K562 (cell line): ENCODE measurements at regions not wholly inside any gene's neighbourhood (a gene's known extent, or its start where the extent isn't known, plus 50 kb on each side); places are given as distances from the start of the nearest gene placed in this dataset.

ENCODE experiments used
- ATAC-seq: fragments of 200-7000 bp; cut with Tn5 transposase; 3 replicates; pipeline ENCODE4 v1.9.1; 2020; ENCODE audit warnings: moderate library complexity
- BruUV-seq: library from RNA; stranded (reverse); fragments of 400-500 nt; replicated peaks from 2 replicates; lab custom pipeline; 2021; lab: Mats Ljungman, UMichigan
- CTCF ChIA-PET: fragments of 300-600 bp; formaldehyde crosslinking; extraction: SDS; loops from one replicate; lab custom pipeline; 2021; ENCODE audit warnings: low intra/inter-chr PET ratio; lab: Yijun Ruan, JAX
- POLR2A ChIA-PET: fragments of 300-600, 350-650 bp; sonication (Branson Sonifier 250); formaldehyde crosslinking; extraction: SDS; loops from one replicate; lab custom pipeline; 2021; ENCODE audit warnings: antibody characterized with exemption, inconsistent platforms; lab: Yijun Ruan, JAX
- DNase-seq, 4 experiments: peaks; one replicate each; pipeline versions ENCODE4 v3.0.0 to v3.0.0-alpha.2; 2011 to 2018; ENCODE audit warnings: low spot score in 3 of 4, mixed read lengths in 3 of 4; ENCODE audit errors: extremely low read depth in 1 of 4
- FAIRE-seq: peaks from 2 replicates; lab custom pipeline; 2011; peaks lifted over from hg19 to GRCh38; lab: Jason Lieb, UNC
- H2AFZ ChIP-seq: 2 replicates; pipeline ENCODE4 v1.6.0; 2011; ENCODE audit warnings: low read depth, low read length, control low read depth, inconsistent platforms
- H3K27ac ChIP-seq: fragments of 200-600 bp; 3 replicates; pipeline ENCODE4 v1.8.0; 2011; ENCODE audit warnings: low read depth, mild to moderate bottlenecking, control low read depth, inconsistent platforms, low read length, moderate library complexity, mixed read lengths; ENCODE audit errors: extremely low read depth
- H3K27me3 ChIP-seq, 2 experiments: fragments of 300-600 bp in 1 of 2; 2 replicates in 1 of 2; 3 replicates in 1 of 2; pipeline versions ENCODE4 v1.6.0 to v1.8.0; 2011; ENCODE audit warnings: inconsistent platforms in 2 of 2, low read length in 2 of 2, mild to moderate bottlenecking in 1 of 2, mixed read lengths in 1 of 2, moderate library complexity in 1 of 2; ENCODE audit not compliant: control insufficient read depth in 2 of 2, insufficient read depth in 2 of 2
- H3K36me3 ChIP-seq: fragments of 300-600 bp; 3 replicates; pipeline ENCODE4 v1.8.0; 2011; ENCODE audit warnings: mild to moderate bottlenecking, low read length, inconsistent platforms; ENCODE audit not compliant: control insufficient read depth, insufficient read depth
- H3K4me1 ChIP-seq, 2 experiments: fragments of 200-600 bp in 1 of 2; replicated peaks in 1 of 2; 2 replicates in 1 of 2; 3 replicates in 1 of 2; pipeline versions ENCODE4 v1.5.1 to v1.8.0; 2011; ENCODE audit warnings: inconsistent platforms in 2 of 2, low read length in 2 of 2, mild to moderate bottlenecking in 1 of 2, mixed read lengths in 1 of 2, moderate library complexity in 1 of 2; ENCODE audit not compliant: control insufficient read depth in 2 of 2, insufficient read depth in 2 of 2
- H3K4me2 ChIP-seq: 2 replicates; pipeline ENCODE4 v1.6.1; 2011; ENCODE audit warnings: low read length, control low read depth, inconsistent platforms, mixed read lengths; ENCODE audit not compliant: insufficient read depth
- H3K4me3 ChIP-seq: fragments of 200-600 bp; sonication (generic), shearing (Covaris generic); 2 replicates; pipeline ENCODE4 v1.5.1; 2016; ENCODE audit warnings: control low read depth, inconsistent platforms
- H3K79me2 ChIP-seq: fragments of 200-600 bp; 3 replicates; pipeline ENCODE4 v1.8.0; 2011; ENCODE audit warnings: low read length, inconsistent platforms; ENCODE audit not compliant: control insufficient read depth, insufficient read depth
- H3K9ac ChIP-seq, 2 experiments: 2 replicates each; pipeline versions ENCODE4 v1.6.0 to v1.6.1; 2011; ENCODE audit warnings: low read depth in 2 of 2, low read length in 2 of 2, control low read depth in 1 of 2, inconsistent platforms in 1 of 2, mild to moderate bottlenecking in 1 of 2, mixed read lengths in 1 of 2; ENCODE audit not compliant: insufficient read depth in 1 of 2
- H3K9me1 ChIP-seq: one replicate; pipeline ENCODE4 v1.6.0; 2011; ENCODE audit warnings: inconsistent platforms, mild to moderate bottlenecking, low read length, moderate library complexity; ENCODE audit not compliant: control insufficient read depth, insufficient read depth
- H3K9me3 ChIP-seq: replicated peaks from 2 replicates; pipeline ENCODE4 v1.5.1; 2011; ENCODE audit warnings: low read depth, low read length, inconsistent platforms; ENCODE audit not compliant: control insufficient read depth, insufficient read depth
- H4K20me1 ChIP-seq: replicated peaks from 2 replicates; pipeline ENCODE4 v1.6.1; 2011; ENCODE audit warnings: low read length, inconsistent platforms, mixed read lengths; ENCODE audit not compliant: control insufficient read depth, insufficient read depth
- CBFB ChIP-seq: sonication (generic); formaldehyde crosslinking; IDR thresholded peaks from 2 replicates; pipeline ENCODE4 v1.4.0; 2020; ENCODE audit warnings: mild to moderate bottlenecking, missing genetic modification reagents
- DACH1 ChIP-seq: fragments of 450-650 bp; IDR thresholded peaks from 2 replicates; pipeline ENCODE4 v1.6.1; 2018; ENCODE audit not compliant: partially characterized antibody
- FOSL1 ChIP-seq: fragments of 200-800 bp; sonication (Bioruptor generic); conservative IDR thresholded peaks from 2 replicates; pipeline ENCODE4 v1.6.1; 2016; ENCODE audit warnings: missing genetic modification characterization, missing compliant biosample characterization
- HOXB6 ChIP-seq: fragments of 250-450 bp; sonication (Bioruptor Pico); IDR thresholded peaks from 2 replicates; pipeline ENCODE4 v1.5.1; 2022; ENCODE audit warnings: mild to moderate bottlenecking, borderline replicate concordance
- MTA2 ChIP-seq: fragments of 450-650 bp; IDR thresholded peaks from 2 replicates; pipeline ENCODE4 v1.6.1; 2016; ENCODE audit warnings: low read depth
- MTA3 ChIP-seq: fragments of 450-650 bp; formaldehyde crosslinking; IDR thresholded peaks from 2 replicates; pipeline ENCODE4 v1.6.1; 2017; ENCODE audit warnings: mild to moderate bottlenecking, borderline replicate concordance
- NR4A1 ChIP-seq, 2 experiments: fragments of 250-450 bp in 1 of 2; fragments of 450-650 bp in 1 of 2; sonication (Bioruptor Pico) in 1 of 2; IDR thresholded peaks; 2 replicates each; pipeline versions ENCODE4 v1.4.0 to v1.6.1; 2016 to 2020; ENCODE audit warnings: mild to moderate bottlenecking in 2 of 2, missing compliant biosample characterization in 1 of 2, missing genetic modification characterization in 1 of 2, moderate library complexity in 1 of 2
- RFX5 ChIP-seq: IDR thresholded peaks from 2 replicates; pipeline ENCODE4 v1.6.1; 2011; ENCODE audit warnings: low read depth, mild to moderate bottlenecking, improper control_type of control experiment, low read length
- SMAD1 ChIP-seq: fragments of 150-350 bp; IDR thresholded peaks from 2 replicates; pipeline ENCODE4 v1.6.1; 2014; ENCODE audit warnings: low read length, low read depth; ENCODE audit not compliant: partially characterized antibody
- TAF1 ChIP-seq: IDR thresholded peaks from 2 replicates; pipeline ENCODE4 v1.6.1; 2011; ENCODE audit warnings: mild to moderate bottlenecking, low read length, moderate library complexity; ENCODE audit not compliant: insufficient read depth, control insufficient read depth, severe bottlenecking; ENCODE audit errors: extremely low read depth
- ZC3H11A ChIP-seq: IDR thresholded peaks from 2 replicates; pipeline ENCODE4 v1.6.1; 2012; ENCODE audit warnings: low read depth, low read length, improper control_type of control experiment
- ZNF165 ChIP-seq: fragments of 250-450 bp; sonication (Bioruptor Pico); IDR thresholded peaks from 2 replicates; pipeline ENCODE4 v1.4.0; 2020; ENCODE audit warnings: borderline replicate concordance
- ZNF780A ChIP-seq: fragments of 250-450 bp; sonication (Bioruptor Pico); IDR thresholded peaks from 2 replicates; pipeline ENCODE4 v1.5.0; 2021; ENCODE audit warnings: mild to moderate bottlenecking
- WGBS: fragments of 100-300 bp; shearing (Covaris generic); methylation state at CpG from one replicate; pipeline ENCODE4 v1.1.6; 2016; ENCODE audit warnings: low coverage, mixed read lengths; ENCODE audit not compliant: insufficient coverage; ENCODE audit errors: missing lambda C conversion rate; 5-methylcytosine and 5-hydroxymethylcytosine counted together
- in situ Hi-C: fragments of 300-500 bp; cut with MboI; formaldehyde crosslinking; loops from 4 replicates; pipeline ENCODE4 v1.15.0; 2018; ENCODE audit warnings: inconsistent platforms, mixed read lengths
- intact Hi-C: fragments of 100-400 bp; cut with micrococcal nuclease; formaldehyde crosslinking; loops from 2 replicates; pipeline ENCODE4 v1.14.2; 2022
- TF ChIP-seq, protein P1 (sequence below), 3 experiments: IDR thresholded peaks in 2 of 3; conservative IDR thresholded peaks in 1 of 3; 2 replicates each; pipeline ENCODE4 v1.5.1; 2011 to 2012; ENCODE audit warnings: low read length in 3 of 3, mild to moderate bottlenecking in 3 of 3, control low read depth in 2 of 3, improper control_type of control experiment in 1 of 3, inconsistent platforms in 1 of 3, low read depth in 1 of 3, mixed read lengths in 1 of 3, moderate library complexity in 1 of 3; ENCODE audit not compliant: insufficient read depth in 2 of 3
- TF ChIP-seq, protein P2 (sequence below): IDR thresholded peaks from 2 replicates; pipeline ENCODE4 v1.6.1; 2011; ENCODE audit not compliant: insufficient read length; ENCODE audit errors: extremely low read depth

DNA sequence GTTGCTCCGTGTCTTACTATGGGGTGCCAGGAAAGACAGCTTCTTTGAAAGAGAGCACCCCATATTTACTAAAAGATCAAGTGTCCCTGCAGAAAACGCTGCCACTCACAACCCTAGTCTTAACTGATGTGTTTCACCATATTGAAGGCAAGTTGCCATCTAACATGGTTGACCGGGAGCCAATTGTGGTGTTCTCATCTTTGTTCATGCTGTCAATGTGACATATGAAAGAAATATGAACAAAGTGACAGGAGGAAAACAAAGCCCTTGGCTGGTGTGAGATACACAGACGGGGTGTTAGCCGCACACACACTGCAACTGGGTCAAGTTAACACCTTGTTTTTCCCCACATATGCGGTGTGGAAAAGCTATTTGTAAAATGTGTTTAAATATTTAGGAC, 122.3 kb upstream of the NEBL start:
- H3K4me3 ChIP-seq: no peak overlapping the region
- in situ Hi-C loops (no loop called here), intact Hi-C loops (no loop called here)
- CTCF ChIA-PET: no interaction called here
- H3K9ac ChIP-seq: no peak overlapping the region
- H3K79me2 ChIP-seq: no peaks in the 10 kb centered on the region
- DNase-seq (no peak), ATAC-seq (no peak), FAIRE-seq (no peak)
- no peaks in the 10 kb centered on the region for H3K9me3 ChIP-seq
- no peaks in the 10 kb centered on the region for H3K27me3 ChIP-seq
- H3K36me3 ChIP-seq: no peaks in the 10 kb centered on the region
- H3K4me2 ChIP-seq: no peak overlapping the region
- no peak overlapping the region for H3K27ac ChIP-seq
- POLR2A ChIA-PET: no interaction called here
- no TSS peak for BruUV-seq
- H3K9me1 ChIP-seq: no peaks in the 10 kb centered on the region
- 61% methylated on average over 6 of the region's 6 CpGs for WGBS
- H2AFZ ChIP-seq: no peak overlapping the region
- no peaks in the 10 kb centered on the region for H4K20me1 ChIP-seq
- H3K4me1 ChIP-seq: no peaks in the 10 kb centered on the region; a peak in 1 of 5 replicates
- TF ChIP-seq SMAD1: no peak
- TF ChIP-seq MTA3: no peak
- no peak for TF ChIP-seq ZNF165 (CRISPR knock-in tag)
- TF ChIP-seq FOSL1 (tag): no peak
- TF ChIP-seq ZC3H11A: no peak
- TF ChIP-seq ZNF780A (CRISPR knock-in tag): no peak
- TF ChIP-seq NR4A1 (CRISPR knock-in tag; IDR thresholded peaks at IDR 0.05): no peak
- TF ChIP-seq NR4A1 (tag; IDR thresholded peaks at IDR 0.05): no peak

DNA sequence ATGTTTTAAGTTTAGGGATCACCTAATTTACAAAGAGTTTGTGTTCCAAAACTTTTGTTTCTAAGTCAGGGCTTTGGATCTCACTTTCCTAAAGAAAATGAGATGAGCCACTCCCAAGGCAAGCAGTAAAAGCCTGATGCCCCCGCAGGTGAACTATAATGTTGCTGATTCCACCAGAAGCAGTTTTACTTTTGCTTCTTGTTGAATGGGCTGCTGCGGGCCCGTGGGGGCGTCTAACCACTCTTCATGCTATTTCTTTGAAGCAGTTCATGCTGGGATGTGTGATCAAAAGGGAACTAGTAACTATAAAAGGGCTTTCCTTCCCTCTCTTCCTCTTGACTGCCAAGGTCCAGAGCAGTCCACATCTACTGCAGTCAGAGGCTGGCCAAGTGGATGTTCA, 118.7 kb upstream of the NEBL start:
- Histone ChIP-seq H3K27ac (no peak overlapping the region), H3K36me3 (no peaks in the 10 kb centered on the region), H3K79me2 (no peaks in the 10 kb centered on the region), H3K4me3 (no peak overlapping the region), H4K20me1 (no peaks in the 10 kb centered on the region), H3K4me2 (no peak overlapping the region), H3K9ac (no peak overlapping the region), H3K9me1 (no peaks in the 10 kb centered on the region), H3K27me3 (no peaks in the 10 kb centered on the region), H3K4me1 (no peaks in the 10 kb centered on the region), H2AFZ (no peak overlapping the region), H3K9me3 (no peaks in the 10 kb centered on the region)
- FAIRE-seq (no peak), DNase-seq (no peak), ATAC-seq (no peak)
- no TSS peak for BruUV-seq
- CTCF ChIA-PET: no interaction called here
- in situ Hi-C loops: no loop called here
- POLR2A ChIA-PET: interaction anchor here (1.2 kb wide), 1 partner anchor 11 kb away, joined by 3 read pairs; no protein-coding TSS in a partner anchor
- 6% methylated on average over 4 of the region's 4 CpGs for WGBS
- intact Hi-C loops: no loop called here
- TF ChIP-seq, protein P1, sequence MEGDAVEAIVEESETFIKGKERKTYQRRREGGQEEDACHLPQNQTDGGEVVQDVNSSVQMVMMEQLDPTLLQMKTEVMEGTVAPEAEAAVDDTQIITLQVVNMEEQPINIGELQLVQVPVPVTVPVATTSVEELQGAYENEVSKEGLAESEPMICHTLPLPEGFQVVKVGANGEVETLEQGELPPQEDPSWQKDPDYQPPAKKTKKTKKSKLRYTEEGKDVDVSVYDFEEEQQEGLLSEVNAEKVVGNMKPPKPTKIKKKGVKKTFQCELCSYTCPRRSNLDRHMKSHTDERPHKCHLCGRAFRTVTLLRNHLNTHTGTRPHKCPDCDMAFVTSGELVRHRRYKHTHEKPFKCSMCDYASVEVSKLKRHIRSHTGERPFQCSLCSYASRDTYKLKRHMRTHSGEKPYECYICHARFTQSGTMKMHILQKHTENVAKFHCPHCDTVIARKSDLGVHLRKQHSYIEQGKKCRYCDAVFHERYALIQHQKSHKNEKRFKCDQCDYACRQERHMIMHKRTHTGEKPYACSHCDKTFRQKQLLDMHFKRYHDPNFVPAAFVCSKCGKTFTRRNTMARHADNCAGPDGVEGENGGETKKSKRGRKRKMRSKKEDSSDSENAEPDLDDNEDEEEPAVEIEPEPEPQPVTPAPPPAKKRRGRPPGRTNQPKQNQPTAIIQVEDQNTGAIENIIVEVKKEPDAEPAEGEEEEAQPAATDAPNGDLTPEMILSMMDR (IDR thresholded peaks at IDR 0.05 in 2 of 3, conservative IDR thresholded peaks at IDR 0.05 in 1 of 3; ENCODE audit: insufficient read depth in 2 of 3, low read depth in 1 of 3, low read length in 3 of 3): no peak
- no peak for TF ChIP-seq HOXB6
- no peak for TF ChIP-seq MTA2
- no peak for TF ChIP-seq DACH1
- no peak for TF ChIP-seq TAF1
- TF ChIP-seq RFX5: no peak
- no peak for TF ChIP-seq CBFB (CRISPR knock-in tag)
- TF ChIP-seq, protein P2, sequence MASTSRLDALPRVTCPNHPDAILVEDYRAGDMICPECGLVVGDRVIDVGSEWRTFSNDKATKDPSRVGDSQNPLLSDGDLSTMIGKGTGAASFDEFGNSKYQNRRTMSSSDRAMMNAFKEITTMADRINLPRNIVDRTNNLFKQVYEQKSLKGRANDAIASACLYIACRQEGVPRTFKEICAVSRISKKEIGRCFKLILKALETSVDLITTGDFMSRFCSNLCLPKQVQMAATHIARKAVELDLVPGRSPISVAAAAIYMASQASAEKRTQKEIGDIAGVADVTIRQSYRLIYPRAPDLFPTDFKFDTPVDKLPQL: no peak
